ENCODE measurements at regions not wholly inside any gene's neighbourhood (a gene's known extent, or its start where the extent isn't known, plus 50 kb on each side); places are given as distances from the start of the nearest gene placed in this dataset.

- no peak overlapping the region for H3K4me3 ChIP-seq (ENCODE audit: low read depth, low read length)
- TF ChIP-seq CTCF (IDR thresholded peaks at IDR 0.05; ENCODE audit: borderline replicate concordance, insufficient read depth, low read depth, low read length): no peak
Measured at GRCh38 chr14:66197276-66197675, 288.9 kb upstream of the CCDC196 start.

- no peak overlapping the region for H3K4me3 ChIP-seq (ENCODE audit: low read depth, low read length)
- TF ChIP-seq CTCF (IDR thresholded peaks at IDR 0.05; ENCODE audit: borderline replicate concordance, insufficient read depth, low read depth, low read length): no peak
Measured at GRCh38 chr14:66206554-66206953, 279.6 kb upstream of the CCDC196 start.

DNA sequence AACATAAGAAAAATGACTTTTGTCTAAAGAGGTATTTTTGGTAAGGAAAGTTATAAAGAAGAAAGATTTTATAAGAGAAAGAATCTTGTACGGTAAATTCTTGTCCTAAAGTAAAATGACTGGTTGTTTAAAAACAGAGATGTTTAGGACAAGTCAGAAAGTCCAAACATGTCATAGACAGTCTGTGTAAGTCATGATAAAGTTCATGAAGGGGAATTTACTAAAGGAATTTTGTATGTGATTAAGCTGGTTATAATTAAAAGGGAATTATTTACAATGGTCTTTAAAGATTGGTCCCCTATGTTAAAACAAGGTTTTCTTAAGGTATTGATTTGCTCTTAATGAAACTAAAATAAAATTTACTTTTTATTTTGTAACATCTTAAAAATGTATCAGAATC, 269.4 kb upstream of the CCDC196 start:
- TF ChIP-seq CTCF (IDR thresholded peaks at IDR 0.05; ENCODE audit: borderline replicate concordance, insufficient read depth, low read depth, low read length): no peak
- no peak overlapping the region for H3K4me3 ChIP-seq (ENCODE audit: low read depth, low read length)

GRCh38 chr14:66219886-66220285, 266.3 kb upstream of the CCDC196 start:
- H3K4me3 ChIP-seq (ENCODE audit: low read depth, low read length): no peak overlapping the region
- TF ChIP-seq CTCF (IDR thresholded peaks at IDR 0.05; ENCODE audit: borderline replicate concordance, insufficient read depth, low read depth, low read length): no peak

- TF ChIP-seq CTCF (IDR thresholded peaks at IDR 0.05; ENCODE audit: borderline replicate concordance, insufficient read depth, low read depth, low read length): no peak
- no peak overlapping the region for H3K4me3 ChIP-seq (ENCODE audit: low read depth, low read length)
Measured at GRCh38 chr14:66224492-66225178, 261.5 kb upstream of the CCDC196 start.

DNA sequence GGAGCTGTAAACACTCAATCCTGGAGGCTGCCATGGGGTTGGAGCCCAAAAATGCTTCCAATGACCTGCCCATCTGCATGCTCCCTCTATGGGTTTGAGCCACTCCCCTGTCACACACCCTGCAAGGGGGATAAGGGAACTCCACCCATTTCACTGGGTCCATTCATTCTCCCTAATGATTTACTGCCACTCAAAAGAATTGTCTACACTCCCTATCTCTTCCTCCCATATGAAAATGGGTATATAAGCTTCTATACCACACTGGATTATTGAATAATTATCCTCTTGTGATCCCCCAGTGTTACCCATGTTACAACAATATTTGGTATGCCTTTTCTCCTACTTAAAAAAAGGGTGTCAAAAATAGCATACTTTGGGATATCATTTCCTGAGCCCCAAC, 260.8 kb upstream of the CCDC196 start:
- no peak for TF ChIP-seq CTCF (IDR thresholded peaks at IDR 0.05; ENCODE audit: borderline replicate concordance, insufficient read depth, low read depth, low read length)
- H3K4me3 ChIP-seq (ENCODE audit: low read depth, low read length): no peak overlapping the region

GRCh38 chr14:66228267-66228970, 257.8 kb upstream of the CCDC196 start:
- TF ChIP-seq CTCF (IDR thresholded peaks at IDR 0.05; ENCODE audit: borderline replicate concordance, insufficient read depth, low read depth, low read length): no peak
- no peak overlapping the region for H3K4me3 ChIP-seq (ENCODE audit: low read depth, low read length)

Data from GM12875 (cell line).